IPS-20b (cell line): ENCODE measurements at regions not wholly inside any gene's neighbourhood (a gene's known extent, or its start where the extent isn't known, plus 50 kb on each side); places are given as distances from the start of the nearest gene placed in this dataset.
"Not testable (repeated sequence)": the region's sequence is repeated elsewhere in the genome, so short reads cannot be mapped to it uniquely, and the experiment has no call there.

ENCODE experiments used
- H3K27ac ChIP-seq: one replicate; pipeline ENCODE4 v1.5.1; 2013; ENCODE audit warnings: low read length
- H3K27me3 ChIP-seq: 2 replicates; pipeline ENCODE4 v1.6.1; 2013; ENCODE audit warnings: mild to moderate bottlenecking, low read length, inconsistent platforms; ENCODE audit not compliant: insufficient read depth
- H3K36me3 ChIP-seq: 2 replicates; pipeline ENCODE4 v1.6.1; 2013; ENCODE audit warnings: low read depth, mild to moderate bottlenecking, inconsistent platforms, low read length, moderate library complexity; ENCODE audit not compliant: insufficient read depth
- H3K4me1 ChIP-seq: 2 replicates; pipeline ENCODE4 v1.6.1; 2013; ENCODE audit warnings: mild to moderate bottlenecking, control low read depth, inconsistent platforms, low read length, moderate library complexity; ENCODE audit not compliant: insufficient read depth
- H3K4me3 ChIP-seq: 2 replicates; pipeline ENCODE4 v1.5.1; 2013; ENCODE audit warnings: mild to moderate bottlenecking, low read length, inconsistent platforms
- H3K9ac ChIP-seq: 2 replicates; pipeline ENCODE4 v1.6.1; 2013; ENCODE audit warnings: low read depth, mild to moderate bottlenecking, inconsistent platforms, low read length, moderate library complexity
- H3K9me3 ChIP-seq: 2 replicates; pipeline ENCODE4 v1.6.1; 2013; ENCODE audit warnings: mild to moderate bottlenecking, low read depth, low read length, inconsistent platforms; ENCODE audit not compliant: insufficient read depth

GRCh38 chr14:57058319-57058718, 210.4 kb downstream of the EXOC5 start:
- no peaks in the 10 kb centered on the region for H3K9me3 ChIP-seq
- no peak overlapping the region for H3K9ac ChIP-seq
- H3K36me3 ChIP-seq: no peaks in the 10 kb centered on the region
- no peaks in the 10 kb centered on the region; the same call in 1 of the 2 replicates for H3K27me3 ChIP-seq
- H3K4me3 ChIP-seq: no peak overlapping the region
- H3K4me1 ChIP-seq: peaks cover 19% of the 10 kb centered on the region
- no peak overlapping the region for H3K27ac ChIP-seq

GRCh38 chr14:57057803-57058202, 210.9 kb downstream of the EXOC5 start:
- no peaks in the 10 kb centered on the region for H3K9me3 ChIP-seq
- no peaks in the 10 kb centered on the region for H3K36me3 ChIP-seq
- no peak overlapping the region for H3K4me3 ChIP-seq
- no peak overlapping the region for H3K9ac ChIP-seq
- peaks cover 22% of the 10 kb centered on the region for H3K4me1 ChIP-seq
- H3K27ac ChIP-seq: no peak overlapping the region
- H3K27me3 ChIP-seq: no peaks in the 10 kb centered on the region; the same call in 1 of the 2 replicates

GRCh38 chr14:57056522-57056921, 212.2 kb downstream of the EXOC5 start:
- not testable (repeated sequence) for H3K27me3 ChIP-seq, H3K36me3 ChIP-seq, H3K27ac ChIP-seq, H3K9me3 ChIP-seq, H3K9ac ChIP-seq, H3K4me3 ChIP-seq
- H3K4me1 ChIP-seq: peaks cover 22% of the 10 kb centered on the region

- H3K4me3 ChIP-seq: no peak overlapping the region
- H3K27me3 ChIP-seq: no peaks in the 10 kb centered on the region; the same call in none of the 2 replicates
- H3K27ac ChIP-seq: no peak overlapping the region
- no peaks in the 10 kb centered on the region for H3K36me3 ChIP-seq
- peaks cover 7% of the 10 kb centered on the region for H3K4me1 ChIP-seq
- H3K9ac ChIP-seq: no peak overlapping the region
- no peaks in the 10 kb centered on the region for H3K9me3 ChIP-seq
These were observed 215.9 kb downstream of the EXOC5 start for GRCh38 chr14:57052705-57053302.

- H3K36me3 ChIP-seq: no peaks in the 10 kb centered on the region
- H3K4me3 ChIP-seq: no peak overlapping the region
- H3K27me3 ChIP-seq: no peaks in the 10 kb centered on the region; the same call in none of the 2 replicates
- no peaks in the 10 kb centered on the region for H3K9me3 ChIP-seq
- no peak overlapping the region for H3K27ac ChIP-seq
- H3K4me1 ChIP-seq: peaks cover 3% of the 10 kb centered on the region; the same call in 1 of the 2 replicates
- no peak overlapping the region for H3K9ac ChIP-seq
These were observed 217.1 kb downstream of the EXOC5 start for GRCh38 chr14:57051633-57052032.

GRCh38 chr14:57049848-57050247, 218.9 kb downstream of the EXOC5 start:
- peaks cover 3% of the 10 kb centered on the region; the same call in 1 of the 2 replicates for H3K4me1 ChIP-seq
- H3K36me3 ChIP-seq: no peaks in the 10 kb centered on the region
- no peaks in the 10 kb centered on the region; the same call in none of the 2 replicates for H3K27me3 ChIP-seq
- no peak overlapping the region for H3K27ac ChIP-seq
- no peaks in the 10 kb centered on the region for H3K9me3 ChIP-seq
- no peak overlapping the region for H3K4me3 ChIP-seq
- H3K9ac ChIP-seq: no peak overlapping the region

- H3K36me3 ChIP-seq: no peaks in the 10 kb centered on the region
- no peaks in the 10 kb centered on the region for H3K9me3 ChIP-seq
- no peak overlapping the region for H3K9ac ChIP-seq
- no peaks in the 10 kb centered on the region; the same call in 1 of the 2 replicates for H3K27me3 ChIP-seq
- no peaks in the 10 kb centered on the region for H3K4me1 ChIP-seq
- H3K4me3 ChIP-seq: no peak overlapping the region
- H3K27ac ChIP-seq: no peak overlapping the region
These were observed 222.5 kb downstream of the EXOC5 start for GRCh38 chr14:57046175-57046574.

GRCh38 chr14:57044101-57044973, 224.4 kb downstream of the EXOC5 start:
- not testable (repeated sequence) for H3K27me3 ChIP-seq, H3K27ac ChIP-seq, H3K36me3 ChIP-seq, H3K9me3 ChIP-seq, H3K9ac ChIP-seq, H3K4me1 ChIP-seq, H3K4me3 ChIP-seq

GRCh38 chr14:57038689-57039088, 228.4 kb upstream of the OTX2 start:
- H3K27me3 ChIP-seq: no peaks in the 10 kb centered on the region
- H3K27ac ChIP-seq: no peak overlapping the region
- H3K36me3 ChIP-seq: no peaks in the 10 kb centered on the region
- no peak overlapping the region for H3K9ac ChIP-seq
- H3K4me1 ChIP-seq: no peaks in the 10 kb centered on the region
- no peak overlapping the region for H3K4me3 ChIP-seq
- H3K9me3 ChIP-seq: no peaks in the 10 kb centered on the region

GRCh38 chr14:57031474-57031873, 221.2 kb upstream of the OTX2 start:
- Histone ChIP-seq H3K4me1 (peaks cover 4% of the 10 kb centered on the region; the same call in 1 of the 2 replicates), H3K36me3 (no peaks in the 10 kb centered on the region), H3K27ac (no peak overlapping the region), H3K4me3 (no peak overlapping the region), H3K9me3 (peaks cover 4% of the 10 kb centered on the region; the same call in 1 of the 2 replicates), H3K9ac (no peak overlapping the region), H3K27me3 (no peaks in the 10 kb centered on the region)

GRCh38 chr14:57029620-57030253, 219.5 kb upstream of the OTX2 start:
- H3K36me3 ChIP-seq: no peaks in the 10 kb centered on the region
- peak overlapping the region; percentile 9; the same call in 1 of the 2 replicates for H3K4me3 ChIP-seq
- H3K9ac ChIP-seq: no peak overlapping the region; the same call in 1 of the 2 replicates
- no peaks in the 10 kb centered on the region for H3K27me3 ChIP-seq
- peaks cover 4% of the 10 kb centered on the region; the same call in 1 of the 2 replicates for H3K9me3 ChIP-seq
- H3K27ac ChIP-seq: no peak overlapping the region
- H3K4me1 ChIP-seq: peaks cover 4% of the 10 kb centered on the region; the same call in 1 of the 2 replicates
